ENCODE measurements at regions not wholly inside any gene's neighbourhood (a gene's known extent, or its start where the extent isn't known, plus 50 kb on each side); places are given as distances from the start of the nearest gene placed in this dataset.

- Histone ChIP-seq H3K27me3 (no peaks in the 10 kb centered on the region), H3K4me1 (no peaks in the 10 kb centered on the region), H3K4me3 (no peak overlapping the region), H3K36me3 (no peaks in the 10 kb centered on the region), H3K27ac (no peak overlapping the region), H3K9me3 (no peaks in the 10 kb centered on the region)
- TF ChIP-seq POLR2A (IDR thresholded peaks at IDR 0.05) = no peak
- TF ChIP-seq, protein P1, sequence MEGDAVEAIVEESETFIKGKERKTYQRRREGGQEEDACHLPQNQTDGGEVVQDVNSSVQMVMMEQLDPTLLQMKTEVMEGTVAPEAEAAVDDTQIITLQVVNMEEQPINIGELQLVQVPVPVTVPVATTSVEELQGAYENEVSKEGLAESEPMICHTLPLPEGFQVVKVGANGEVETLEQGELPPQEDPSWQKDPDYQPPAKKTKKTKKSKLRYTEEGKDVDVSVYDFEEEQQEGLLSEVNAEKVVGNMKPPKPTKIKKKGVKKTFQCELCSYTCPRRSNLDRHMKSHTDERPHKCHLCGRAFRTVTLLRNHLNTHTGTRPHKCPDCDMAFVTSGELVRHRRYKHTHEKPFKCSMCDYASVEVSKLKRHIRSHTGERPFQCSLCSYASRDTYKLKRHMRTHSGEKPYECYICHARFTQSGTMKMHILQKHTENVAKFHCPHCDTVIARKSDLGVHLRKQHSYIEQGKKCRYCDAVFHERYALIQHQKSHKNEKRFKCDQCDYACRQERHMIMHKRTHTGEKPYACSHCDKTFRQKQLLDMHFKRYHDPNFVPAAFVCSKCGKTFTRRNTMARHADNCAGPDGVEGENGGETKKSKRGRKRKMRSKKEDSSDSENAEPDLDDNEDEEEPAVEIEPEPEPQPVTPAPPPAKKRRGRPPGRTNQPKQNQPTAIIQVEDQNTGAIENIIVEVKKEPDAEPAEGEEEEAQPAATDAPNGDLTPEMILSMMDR (IDR thresholded peaks at IDR 0.05) = no peak
- DNase-seq = no peak
Observed at GRCh38 chrX:124502599-124502998, 156.2 kb downstream of the SH2D1A start.

DNA sequence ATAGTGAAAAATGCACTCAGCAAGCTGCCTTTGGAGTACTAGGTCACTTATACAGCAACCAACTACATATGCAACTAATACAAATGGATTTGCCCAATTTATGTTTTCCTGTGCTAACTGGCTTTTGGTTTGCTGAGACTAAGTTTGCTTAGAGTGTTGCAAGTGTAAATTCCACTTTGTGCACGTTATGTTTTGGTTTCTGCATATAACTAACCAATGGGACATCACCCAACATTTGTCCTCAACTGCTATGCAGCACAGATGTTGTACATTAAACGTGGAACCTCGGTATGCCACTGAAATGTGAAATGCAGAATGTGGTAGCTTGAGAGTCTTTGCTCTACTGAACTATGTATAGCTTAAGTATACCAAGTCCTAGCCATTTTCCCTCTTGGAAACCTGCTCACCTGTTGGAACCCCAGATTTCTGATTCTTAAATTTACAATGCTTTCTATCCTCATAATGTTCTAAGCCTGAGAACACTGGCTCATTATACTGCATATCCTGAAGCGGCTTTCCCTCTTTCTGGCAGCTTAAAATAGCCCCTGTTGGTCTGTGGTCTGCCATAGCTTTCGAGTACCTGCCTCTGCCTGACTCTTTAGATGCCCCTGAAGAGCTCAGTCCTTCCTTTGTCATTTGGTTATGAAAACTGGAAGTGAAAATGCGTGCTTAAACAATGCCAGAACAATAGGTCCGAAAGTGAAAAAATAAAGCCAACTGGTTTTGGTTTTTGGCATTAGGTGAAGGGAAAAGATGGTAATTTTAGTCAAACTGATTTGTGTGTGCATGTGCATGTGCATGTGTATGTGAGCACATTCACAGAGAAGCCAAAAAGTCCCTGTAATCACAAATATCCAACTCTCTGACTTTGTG lies 158.0 kb downstream of the SH2D1A start:
- no peak overlapping the region for H3K4me3 ChIP-seq
- H3K4me1 ChIP-seq = no peaks in the 10 kb centered on the region
- no peak for TF ChIP-seq POLR2A (IDR thresholded peaks at IDR 0.05)
- TF ChIP-seq, protein P1 (IDR thresholded peaks at IDR 0.05) = no peak
- no peak for DNase-seq
- no peak overlapping the region for H3K27ac ChIP-seq
- no peaks in the 10 kb centered on the region for H3K9me3 ChIP-seq
- no peaks in the 10 kb centered on the region for H3K27me3 ChIP-seq
- H3K36me3 ChIP-seq = no peaks in the 10 kb centered on the region

DNA sequence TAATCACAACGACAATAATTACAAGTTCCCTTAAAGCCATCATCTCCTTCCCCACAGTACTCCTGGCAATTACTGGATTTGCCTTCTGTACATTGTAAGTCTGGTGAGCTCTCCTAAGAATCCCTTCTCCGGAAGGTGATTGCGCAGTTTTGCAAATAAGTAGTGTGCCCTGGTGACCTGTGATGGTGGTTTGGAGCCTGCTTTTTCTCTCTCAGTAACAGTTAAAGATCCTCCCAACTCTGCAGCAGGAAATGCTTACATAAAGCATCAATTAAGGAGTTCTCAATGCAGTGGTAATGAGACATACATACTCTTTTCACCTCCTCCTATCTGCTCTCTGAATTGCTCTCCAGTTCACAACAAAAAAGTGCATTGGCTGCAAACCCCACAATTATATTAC lies 159.7 kb downstream of the SH2D1A start:
- Histone ChIP-seq H3K27me3 (no peaks in the 10 kb centered on the region), H3K27ac (no peak overlapping the region), H3K9me3 (no peaks in the 10 kb centered on the region), H3K4me3 (no peak overlapping the region), H3K4me1 (no peaks in the 10 kb centered on the region), H3K36me3 (no peaks in the 10 kb centered on the region)
- no peak for DNase-seq
- no peak for TF ChIP-seq POLR2A (IDR thresholded peaks at IDR 0.05)
- TF ChIP-seq, protein P1 (IDR thresholded peaks at IDR 0.05) = no peak

DNA sequence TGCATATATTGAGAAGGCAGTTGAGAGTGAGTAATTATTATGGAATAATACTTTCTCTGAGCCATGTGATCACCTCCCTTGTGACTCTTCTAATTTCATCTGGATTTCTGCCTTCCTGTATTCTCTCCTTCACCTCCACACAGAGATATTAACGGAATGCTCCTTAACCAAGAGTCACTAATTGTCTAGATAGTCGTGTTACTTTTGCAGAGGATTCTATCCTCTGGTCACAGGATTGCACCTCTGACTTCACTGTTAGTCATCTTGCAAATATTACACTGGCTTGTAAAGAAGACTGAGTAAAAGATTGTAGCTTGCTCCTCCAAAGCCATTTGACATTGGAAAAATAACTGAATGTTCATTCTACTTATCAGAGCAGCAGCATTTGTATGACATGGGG lies 160.9 kb downstream of the SH2D1A start:
- H3K27ac ChIP-seq = no peak overlapping the region
- H3K9me3 ChIP-seq = no peaks in the 10 kb centered on the region
- no peaks in the 10 kb centered on the region for H3K4me1 ChIP-seq
- TF ChIP-seq, protein P1 (IDR thresholded peaks at IDR 0.05) = no peak
- TF ChIP-seq POLR2A (IDR thresholded peaks at IDR 0.05) = no peak
- DNase-seq = no peak
- no peaks in the 10 kb centered on the region for H3K36me3 ChIP-seq
- H3K4me3 ChIP-seq = no peak overlapping the region
- no peaks in the 10 kb centered on the region for H3K27me3 ChIP-seq

DNA sequence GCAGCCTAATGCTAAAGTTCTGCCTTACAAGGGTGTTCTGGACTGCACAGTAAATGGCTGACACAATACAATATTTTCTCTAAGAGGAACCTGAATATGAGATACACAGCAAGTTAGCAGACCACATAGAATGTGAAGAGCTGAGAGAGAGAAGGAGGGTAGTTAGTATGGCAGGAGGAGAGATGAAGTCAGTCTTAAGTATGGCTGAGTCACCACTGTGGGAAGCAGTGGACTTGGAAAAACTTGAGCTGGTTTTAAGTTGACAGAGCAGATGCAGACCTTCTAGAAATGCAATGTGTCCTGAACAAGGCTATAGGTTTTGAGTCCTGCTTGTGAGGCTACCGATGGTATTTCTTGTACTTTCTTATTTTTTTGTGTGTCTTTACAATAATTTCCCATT lies 172.5 kb downstream of the SH2D1A start:
- no peak for DNase-seq
- TF ChIP-seq, protein P1 (IDR thresholded peaks at IDR 0.05) = no peak
- no peak for TF ChIP-seq POLR2A (IDR thresholded peaks at IDR 0.05)
- Histone ChIP-seq H3K9me3 (no peaks in the 10 kb centered on the region), H3K27ac (no peak overlapping the region), H3K4me3 (no peak overlapping the region), H3K36me3 (no peaks in the 10 kb centered on the region), H3K4me1 (no peaks in the 10 kb centered on the region), H3K27me3 (no peaks in the 10 kb centered on the region)
